ENCODE measurements at regions not wholly inside any gene's neighbourhood (a gene's known extent, or its start where the extent isn't known, plus 50 kb on each side); places are given as distances from the start of the nearest gene placed in this dataset.

- DNase-seq (ENCODE audit: low read depth in 3 of 3): no peak
These were observed 292.8 kb upstream of the KLF6 start for GRCh38 chr10:4077804-4078203.

- no peak for DNase-seq (ENCODE audit: low read depth in 3 of 3)
These were observed 292.0 kb upstream of the KLF6 start for GRCh38 chr10:4076983-4077382.

GRCh38 chr10:4075443-4075842 is 290.4 kb upstream of the KLF6 start:
- DNase-seq (ENCODE audit: low read depth in 3 of 3): no peak

GRCh38 chr10:4074545-4075407 is 289.8 kb upstream of the KLF6 start:
- DNase-seq (ENCODE audit: low read depth in 3 of 3): no peak

GRCh38 chr10:4073912-4074311 is 288.9 kb upstream of the KLF6 start:
- DNase-seq (ENCODE audit: low read depth in 3 of 3): no peak

GRCh38 chr10:4070921-4071660 is 286.1 kb upstream of the KLF6 start:
- DNase-seq (ENCODE audit: low read depth in 3 of 3): no peak

GRCh38 chr10:4070184-4070583 is 285.2 kb upstream of the KLF6 start:
- no peak for DNase-seq (ENCODE audit: low read depth in 3 of 3)

- DNase-seq (ENCODE audit: low read depth in 3 of 3): no peak
These were observed 284.5 kb upstream of the KLF6 start for GRCh38 chr10:4069491-4069890.

- DNase-seq (ENCODE audit: low read depth in 3 of 3): no peak
These were observed 283.6 kb upstream of the KLF6 start for GRCh38 chr10:4068629-4069028.

- no peak for DNase-seq (ENCODE audit: low read depth in 3 of 3)
These were observed 283.0 kb upstream of the KLF6 start for GRCh38 chr10:4067931-4068561.

- no peak for DNase-seq (ENCODE audit: low read depth in 3 of 3)
These were observed 282.5 kb upstream of the KLF6 start for GRCh38 chr10:4067531-4067930.

- no peak for DNase-seq (ENCODE audit: low read depth in 3 of 3)
These were observed 281.8 kb upstream of the KLF6 start for GRCh38 chr10:4066581-4067390.

- no peak for DNase-seq (ENCODE audit: low read depth in 3 of 3)
These were observed 279.5 kb upstream of the KLF6 start for GRCh38 chr10:4064489-4064888.

- DNase-seq (ENCODE audit: low read depth in 3 of 3): no peak
These were observed 278.7 kb upstream of the KLF6 start for GRCh38 chr10:4063717-4064116.

GRCh38 chr10:4062751-4063150 is 277.7 kb upstream of the KLF6 start:
- DNase-seq (ENCODE audit: low read depth in 3 of 3): no peak

GRCh38 chr10:4062072-4062471 is 277.1 kb upstream of the KLF6 start:
- no peak for DNase-seq (ENCODE audit: low read depth in 3 of 3)

GRCh38 chr10:4061441-4061951 is 276.5 kb upstream of the KLF6 start:
- DNase-seq (ENCODE audit: low read depth in 3 of 3): no peak

GRCh38 chr10:4059471-4060138 is 274.6 kb upstream of the KLF6 start:
- no peak for DNase-seq (ENCODE audit: low read depth in 3 of 3)

- DNase-seq (ENCODE audit: low read depth in 3 of 3): no peak
These were observed 273.6 kb upstream of the KLF6 start for GRCh38 chr10:4058514-4059029.

GRCh38 chr10:4057725-4058513 is 272.9 kb upstream of the KLF6 start:
- no peak for DNase-seq (ENCODE audit: low read depth in 3 of 3)

Data from stimulated activated CD4-positive, alpha-beta T cell treated with anti-CD3 and anti-CD28 coated beads, TNF-alpha, amount 100 ng/mL, for 4 hours (primary cell).